ENCODE measurements at regions not wholly inside any gene's neighbourhood (a gene's known extent, or its start where the extent isn't known, plus 50 kb on each side); places are given as distances from the start of the nearest gene placed in this dataset.

DNA sequence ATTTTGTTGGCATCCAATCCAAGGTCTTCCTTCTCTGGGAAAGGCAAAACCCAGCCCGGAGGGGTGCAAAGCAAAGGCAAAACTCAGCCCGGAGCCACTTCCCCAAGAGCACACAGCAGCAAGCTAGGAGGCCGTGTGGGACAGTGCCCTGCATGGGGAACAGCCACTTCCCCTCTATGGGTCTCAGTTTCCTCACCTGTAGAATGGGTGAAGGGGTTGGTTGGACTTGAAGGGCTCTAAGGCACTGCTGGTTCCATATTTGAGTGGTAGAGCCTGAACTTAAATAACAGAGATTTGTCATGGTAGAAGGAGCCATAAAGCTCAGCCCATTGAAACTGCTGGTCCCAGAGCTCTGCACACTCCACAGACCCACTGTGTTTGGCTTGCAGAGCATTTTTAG lies 51.3 kb upstream of the CCDC167 start:
- no peak overlapping the region for H3K4me3 ChIP-seq (ENCODE audit: low read depth, low read length)
- TF ChIP-seq, protein P1, sequence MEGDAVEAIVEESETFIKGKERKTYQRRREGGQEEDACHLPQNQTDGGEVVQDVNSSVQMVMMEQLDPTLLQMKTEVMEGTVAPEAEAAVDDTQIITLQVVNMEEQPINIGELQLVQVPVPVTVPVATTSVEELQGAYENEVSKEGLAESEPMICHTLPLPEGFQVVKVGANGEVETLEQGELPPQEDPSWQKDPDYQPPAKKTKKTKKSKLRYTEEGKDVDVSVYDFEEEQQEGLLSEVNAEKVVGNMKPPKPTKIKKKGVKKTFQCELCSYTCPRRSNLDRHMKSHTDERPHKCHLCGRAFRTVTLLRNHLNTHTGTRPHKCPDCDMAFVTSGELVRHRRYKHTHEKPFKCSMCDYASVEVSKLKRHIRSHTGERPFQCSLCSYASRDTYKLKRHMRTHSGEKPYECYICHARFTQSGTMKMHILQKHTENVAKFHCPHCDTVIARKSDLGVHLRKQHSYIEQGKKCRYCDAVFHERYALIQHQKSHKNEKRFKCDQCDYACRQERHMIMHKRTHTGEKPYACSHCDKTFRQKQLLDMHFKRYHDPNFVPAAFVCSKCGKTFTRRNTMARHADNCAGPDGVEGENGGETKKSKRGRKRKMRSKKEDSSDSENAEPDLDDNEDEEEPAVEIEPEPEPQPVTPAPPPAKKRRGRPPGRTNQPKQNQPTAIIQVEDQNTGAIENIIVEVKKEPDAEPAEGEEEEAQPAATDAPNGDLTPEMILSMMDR (conservative IDR thresholded peaks at IDR 0.05; ENCODE audit: low read depth, low read length): no peak
- DNase-seq (ENCODE audit: low read depth): no peak

DNA sequence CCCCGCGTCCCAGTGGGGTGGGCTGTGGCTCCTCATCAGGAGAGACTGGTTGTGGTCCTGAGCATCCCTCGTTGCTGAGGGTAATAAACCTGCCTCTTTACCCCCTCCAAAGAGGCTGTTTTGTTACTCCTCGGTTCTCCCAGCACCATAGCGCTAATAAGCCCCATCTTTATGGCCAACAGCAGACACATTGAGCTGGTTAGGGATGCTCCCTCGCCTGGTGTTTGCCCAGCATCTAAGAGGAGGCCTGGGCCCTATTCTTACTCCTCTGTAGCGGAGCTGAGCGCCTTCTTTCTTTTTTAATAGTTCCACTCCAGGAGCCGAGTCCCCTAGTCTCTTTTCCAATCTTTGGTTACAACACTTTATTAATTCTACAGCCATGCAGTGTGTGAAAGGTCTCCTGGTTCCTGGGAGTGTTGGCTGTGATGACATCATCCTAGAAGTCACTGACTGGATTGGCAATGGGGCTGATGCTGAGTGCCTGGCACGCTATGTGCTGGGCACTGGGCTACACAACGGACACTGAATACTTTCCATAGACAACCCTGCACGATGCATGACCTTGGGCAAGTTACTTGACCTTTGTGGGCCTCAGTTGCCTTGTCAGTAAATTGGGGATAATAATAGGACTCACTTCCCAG lies 50.6 kb upstream of the CCDC167 start:
- DNase-seq (ENCODE audit: low read depth): peak; percentile 45
- TF ChIP-seq, protein P1 (conservative IDR thresholded peaks at IDR 0.05; ENCODE audit: low read depth, low read length): no peak
- no peak overlapping the region for H3K4me3 ChIP-seq (ENCODE audit: low read depth, low read length)

DNA sequence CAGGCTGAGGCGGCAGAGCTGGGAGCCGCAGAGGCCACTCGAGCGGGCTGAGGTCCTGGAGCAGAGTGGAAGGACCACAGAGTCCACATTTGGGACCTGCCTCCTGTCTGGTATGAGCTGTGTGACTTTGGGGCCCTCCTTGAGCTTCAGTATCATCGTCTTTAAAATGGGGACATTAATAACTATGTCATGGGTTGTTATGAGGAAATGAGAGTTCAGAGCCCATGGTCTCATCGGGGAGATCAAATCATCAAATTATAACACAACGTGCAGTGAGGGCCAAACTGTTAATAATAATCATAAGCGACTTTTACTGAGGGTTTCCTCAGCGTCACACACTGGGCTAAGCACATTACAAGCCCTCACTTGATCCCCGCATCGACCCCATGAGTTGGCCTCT lies 49.9 kb upstream of the CCDC167 start:
- TF ChIP-seq, protein P1 (conservative IDR thresholded peaks at IDR 0.05; ENCODE audit: low read depth, low read length): no peak
- DNase-seq (ENCODE audit: low read depth): no peak
- no peak overlapping the region for H3K4me3 ChIP-seq (ENCODE audit: low read depth, low read length)

All from epithelial cell of proximal tubule (primary cell).